Stomach smooth muscle (tissue), 2 donors: ENCODE measurements at regions not wholly inside any gene's neighbourhood (a gene's known extent, or its start where the extent isn't known, plus 50 kb on each side); places are given as distances from the start of the nearest gene placed in this dataset.

Experiments
- H3K27ac ChIP-seq: one replicate; pipeline ENCODE4 v1.7.0; 2013; ENCODE audit warnings: mild to moderate bottlenecking, low read length, inconsistent platforms
- H3K27me3 ChIP-seq, 2 donors: one replicate each; pipeline ENCODE4 v1.7.0; 2013; ENCODE audit warnings: low read length in 2 of 2; ENCODE audit not compliant: insufficient read depth in 2 of 2, control insufficient read depth in 1 of 2
- H3K36me3 ChIP-seq, 2 donors: one replicate each; pipeline ENCODE4 v1.7.0; 2013; ENCODE audit warnings: low read length in 2 of 2; ENCODE audit not compliant: control insufficient read depth in 2 of 2, insufficient read depth in 2 of 2
- H3K4me1 ChIP-seq: one replicate; pipeline ENCODE4 v1.7.0; 2013; ENCODE audit warnings: low read length; ENCODE audit not compliant: control insufficient read depth, insufficient read depth
- H3K4me3 ChIP-seq, 2 donors: one replicate each; pipeline ENCODE4 v1.7.0; 2013; ENCODE audit warnings: low read length in 2 of 2
- H3K9ac ChIP-seq, 2 donors: one replicate each; pipeline ENCODE4 v1.7.0; 2013; ENCODE audit warnings: low read length in 2 of 2, mild to moderate bottlenecking in 1 of 2
- H3K9me3 ChIP-seq, 2 donors: one replicate each; pipeline ENCODE4 v1.7.0; 2013; ENCODE audit warnings: low read length in 2 of 2; ENCODE audit not compliant: control insufficient read depth in 2 of 2
- donor health status: healthy.
- donor health status: Pancreatic carcinoma.

DNA sequence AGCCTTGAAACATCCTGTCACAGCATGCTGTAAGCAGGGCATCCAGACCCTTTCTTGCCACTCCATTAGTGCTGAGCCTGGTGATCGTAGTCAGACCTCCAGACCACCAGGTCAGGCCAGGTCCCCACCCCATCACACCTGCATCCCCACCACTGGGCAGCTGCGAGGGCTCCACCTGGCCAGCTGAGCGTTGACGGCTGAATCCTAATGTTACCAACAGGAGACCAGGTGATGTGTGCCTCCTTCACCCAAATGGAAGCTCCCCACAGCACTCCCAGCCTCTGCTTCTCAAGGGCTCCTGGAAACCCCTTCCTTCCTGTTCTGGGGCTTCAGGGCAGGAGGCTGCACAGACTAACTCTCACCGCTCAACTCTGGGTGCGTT is 189.4 kb downstream of the C16orf95 start:
- Histone ChIP-seq H3K27ac (no peak overlapping the region), H3K4me1 (peaks cover 17% of the 10 kb centered on the region), H3K9me3 (peaks cover 0 to 25% of the 10 kb centered on the region in 2 donors), H3K27me3 (peaks cover 0 to 5% of the 10 kb centered on the region in 2 donors), H3K36me3 (no peaks in the 10 kb centered on the region), H3K4me3 (no peak overlapping the region), H3K9ac (no peak overlapping the region)

DNA sequence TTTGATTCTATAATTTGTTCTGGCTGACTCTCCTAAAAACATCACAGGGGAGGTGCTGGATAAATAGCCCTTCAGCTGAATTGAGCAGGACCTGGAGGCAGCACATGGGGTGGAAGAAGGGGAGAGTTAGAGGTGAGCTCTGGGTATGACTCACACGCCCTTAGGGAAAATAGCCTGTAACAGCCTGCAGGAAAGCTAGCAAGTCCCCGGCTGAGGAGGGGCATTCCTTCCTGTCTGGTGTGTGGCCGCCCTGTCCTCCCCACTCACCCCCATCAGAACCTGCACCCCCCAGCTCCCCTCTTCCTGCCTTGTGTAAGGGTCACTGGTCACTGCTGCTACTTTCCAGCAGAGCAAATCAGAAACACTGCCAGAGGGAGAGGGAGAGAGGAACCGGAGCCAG is 187.4 kb downstream of the C16orf95 start:
- Histone ChIP-seq H3K4me3 (no peak overlapping the region), H3K9ac (no peak overlapping the region), H3K4me1 (peaks cover 17% of the 10 kb centered on the region), H3K9me3 (peaks cover 0 to 19% of the 10 kb centered on the region in 2 donors), H3K27ac (no peak overlapping the region), H3K36me3 (no peaks in the 10 kb centered on the region), H3K27me3 (peaks cover 0 to 4% of the 10 kb centered on the region in 2 donors)

- H3K4me1 ChIP-seq = peaks cover 17% of the 10 kb centered on the region
- H3K27ac ChIP-seq = no peak overlapping the region
- no peak overlapping the region for H3K9ac ChIP-seq
- peaks cover 0 to 19% of the 10 kb centered on the region in 2 donors for H3K9me3 ChIP-seq
- H3K27me3 ChIP-seq = peaks cover 0 to 2% of the 10 kb centered on the region in 2 donors
- H3K4me3 ChIP-seq = no peak overlapping the region
- H3K36me3 ChIP-seq = no peaks in the 10 kb centered on the region
Measured at GRCh38 chr16:87131061-87131995, 185.9 kb downstream of the C16orf95 start.

DNA sequence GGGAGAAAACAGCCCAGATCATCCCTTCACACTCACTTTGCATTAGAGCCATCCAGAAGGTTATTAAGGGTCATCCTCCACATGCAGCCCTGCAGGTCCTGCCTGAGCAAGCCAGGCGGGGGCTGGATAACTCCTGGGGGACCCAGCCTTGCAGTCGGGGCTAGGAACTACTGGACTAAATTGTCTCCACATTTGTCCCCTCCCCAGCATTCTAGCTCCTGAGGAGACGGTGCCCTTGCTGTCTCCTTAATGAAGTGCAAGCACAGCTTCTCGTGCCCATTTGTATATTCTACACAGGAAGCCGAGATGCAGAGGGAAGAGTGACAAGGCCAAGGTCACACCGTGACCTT is 185.2 kb downstream of the C16orf95 start:
- H3K36me3 ChIP-seq = no peaks in the 10 kb centered on the region
- H3K9me3 ChIP-seq = peaks cover 0 to 19% of the 10 kb centered on the region in 2 donors
- H3K4me1 ChIP-seq = peaks cover 11% of the 10 kb centered on the region
- H3K27me3 ChIP-seq = peaks cover 0 to 2% of the 10 kb centered on the region in 2 donors
- no peak overlapping the region for H3K4me3 ChIP-seq
- H3K27ac ChIP-seq = no peak overlapping the region
- no peak overlapping the region for H3K9ac ChIP-seq

- peaks cover 0 to 2% of the 10 kb centered on the region in 2 donors for H3K27me3 ChIP-seq
- H3K9me3 ChIP-seq = peaks cover 0 to 23% of the 10 kb centered on the region in 2 donors
- peaks cover 6% of the 10 kb centered on the region for H3K4me1 ChIP-seq
- H3K4me3 ChIP-seq = no peak overlapping the region
- no peak overlapping the region for H3K9ac ChIP-seq
- H3K27ac ChIP-seq = no peak overlapping the region
- H3K36me3 ChIP-seq = no peaks in the 10 kb centered on the region
Measured at GRCh38 chr16:87132361-87133014, 184.7 kb downstream of the C16orf95 start.

GRCh38 chr16:87133112-87133850 is 183.9 kb downstream of the C16orf95 start:
- no peak overlapping the region for H3K9ac ChIP-seq
- no peaks in the 10 kb centered on the region for H3K4me1 ChIP-seq
- peaks cover 0 to 2% of the 10 kb centered on the region in 2 donors for H3K27me3 ChIP-seq
- no peaks in the 10 kb centered on the region for H3K36me3 ChIP-seq
- H3K9me3 ChIP-seq = peaks cover 0 to 24% of the 10 kb centered on the region in 2 donors
- H3K4me3 ChIP-seq = no peak overlapping the region
- no peak overlapping the region for H3K27ac ChIP-seq

- H3K9ac ChIP-seq = no peak overlapping the region
- H3K9me3 ChIP-seq = peaks cover 0 to 24% of the 10 kb centered on the region in 2 donors
- no peak overlapping the region for H3K27ac ChIP-seq
- no peaks in the 10 kb centered on the region for H3K4me1 ChIP-seq
- no peaks in the 10 kb centered on the region for H3K36me3 ChIP-seq
- no peak overlapping the region for H3K4me3 ChIP-seq
- H3K27me3 ChIP-seq = no peaks in the 10 kb centered on the region
Measured at GRCh38 chr16:87133966-87134627, 183.1 kb downstream of the C16orf95 start.

GRCh38 chr16:87134628-87134995 is 182.6 kb downstream of the C16orf95 start:
- Histone ChIP-seq H3K36me3 (no peaks in the 10 kb centered on the region), H3K4me1 (no peaks in the 10 kb centered on the region), H3K4me3 (no peak overlapping the region), H3K9ac (no peak overlapping the region), H3K27me3 (no peaks in the 10 kb centered on the region), H3K27ac (no peak overlapping the region), H3K9me3 (peaks cover 0 to 27% of the 10 kb centered on the region in 2 donors)

- no peak overlapping the region for H3K9ac ChIP-seq
- H3K27ac ChIP-seq = no peak overlapping the region
- H3K36me3 ChIP-seq = no peaks in the 10 kb centered on the region
- no peaks in the 10 kb centered on the region for H3K4me1 ChIP-seq
- H3K4me3 ChIP-seq = no peak overlapping the region
- no peaks in the 10 kb centered on the region for H3K27me3 ChIP-seq
- H3K9me3 ChIP-seq = peaks cover 0 to 33% of the 10 kb centered on the region in 2 donors
Measured at GRCh38 chr16:87135246-87136030, 181.8 kb downstream of the C16orf95 start.

- Histone ChIP-seq H3K36me3 (no peaks in the 10 kb centered on the region), H3K4me1 (no peaks in the 10 kb centered on the region), H3K9ac (no peak overlapping the region), H3K9me3 (peaks cover 0 to 14% of the 10 kb centered on the region in 2 donors), H3K27ac (no peak overlapping the region), H3K4me3 (no peak overlapping the region), H3K27me3 (no peaks in the 10 kb centered on the region)
Measured at GRCh38 chr16:87138316-87138715, 178.9 kb downstream of the C16orf95 start.
